Transverse colon (tissue), 4 donors: ENCODE measurements at regions not wholly inside any gene's neighbourhood (a gene's known extent, or its start where the extent isn't known, plus 50 kb on each side); places are given as distances from the start of the nearest gene placed in this dataset.

Experiments used
- CTCF ChIP-seq, 5 experiments: fragments of 200-600 bp in 3 of 5; fragments of 450-650 bp in 2 of 5; sonication (generic) in 3 of 5; IDR thresholded peaks; 1 replicate in 2 of 5; 2 replicates in 3 of 5; pipeline ENCODE4 v1.5.1; 2016 to 2017; ENCODE audit warnings: antibody characterized with exemption in 5 of 5, inconsistent platforms in 3 of 5, mild to moderate bottlenecking in 2 of 5, moderate library complexity in 1 of 5
- EP300 ChIP-seq: sonication (generic); formaldehyde crosslinking; IDR thresholded peaks from one replicate; pipeline ENCODE4 v1.6.1; 2017; ENCODE audit warnings: antibody characterized with exemption, low read depth
- POLR2A ChIP-seq: fragments of 450-650 bp; IDR thresholded peaks from one replicate; pipeline ENCODE4 v1.6.1; 2016; ENCODE audit warnings: antibody characterized with exemption, mild to moderate bottlenecking, moderate library complexity
- POLR2AphosphoS5 ChIP-seq, 3 donors: sonication (generic); formaldehyde crosslinking; IDR thresholded peaks; one replicate each; pipeline ENCODE4 v1.6.1; 2016; ENCODE audit warnings: antibody characterized with exemption in 3 of 3

GRCh38 chr10:94043431-94043990 is 49.8 kb downstream of the PLCE1 start:
- no peak for TF ChIP-seq CTCF (IDR thresholded peaks at IDR 0.05)
- no peak for TF ChIP-seq EP300
- TF ChIP-seq POLR2A, result no peak
- no peak for TF ChIP-seq POLR2AphosphoS5 (IDR thresholded peaks at IDR 0.05)
